ENCODE measurements at regions not wholly inside any gene's neighbourhood (a gene's known extent, or its start where the extent isn't known, plus 50 kb on each side); places are given as distances from the start of the nearest gene placed in this dataset.
A peak's percentile ranks its signal among the peaks of the same experiment; 100 is the strongest.

DNA sequence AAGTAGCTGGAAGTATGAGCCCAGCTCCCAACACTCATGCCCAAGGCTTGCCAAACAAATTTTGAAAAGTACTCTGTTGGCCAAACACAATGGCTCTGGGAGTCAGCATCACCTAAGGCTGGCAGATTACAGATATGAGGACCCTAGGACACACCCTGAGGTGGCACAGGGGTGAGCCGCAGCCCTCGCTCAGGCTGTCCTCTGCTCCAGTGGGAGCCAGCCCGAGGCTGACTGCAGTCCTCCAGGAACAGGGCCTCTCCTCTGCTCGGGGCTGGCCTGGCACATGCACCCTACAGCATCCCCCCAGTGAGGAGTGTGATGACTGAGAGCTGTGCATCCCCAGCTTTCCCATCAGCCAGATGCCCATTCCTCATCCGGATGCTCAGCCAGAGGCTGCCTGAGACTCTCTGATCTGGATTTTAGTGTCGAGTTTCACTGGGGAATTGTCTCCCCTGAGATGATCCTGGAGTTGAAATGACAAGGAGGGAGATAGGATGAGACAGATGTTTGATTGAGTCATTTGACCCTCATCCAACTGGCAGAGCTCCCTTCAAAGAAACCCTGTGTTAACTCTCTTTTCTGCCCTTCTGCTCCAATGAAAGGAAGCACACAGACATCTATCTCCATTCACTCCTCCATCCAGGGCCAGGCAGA, 269.3 kb upstream of the NCKAP5 start:
- Mint-ChIP-seq H3K27me3 (peaks cover 0 to 5% of the 10 kb centered on the region in 2 donors), H3K4me1 (no peaks in the 10 kb centered on the region), H3K9me3 (no peaks in the 10 kb centered on the region), H3K27ac (no peak overlapping the region), H3K4me3 (no peak overlapping the region), H3K36me3 (no peaks in the 10 kb centered on the region)
- no peak overlapping the region for H3K4me3 ChIP-seq (ENCODE audit: low read length)
- POLR2A ChIA-PET: no interaction called here
- no peaks in the 10 kb centered on the region for H3K9me3 ChIP-seq (ENCODE audit: low read length)
- no peaks in the 10 kb centered on the region for H3K4me1 ChIP-seq (ENCODE audit: insufficient read depth, low read length)
- DNase-seq: no peak
- no peaks in the 10 kb centered on the region for H3K27me3 ChIP-seq (ENCODE audit: insufficient read depth, low read length, poor library complexity, severe bottlenecking)
- H3K36me3 ChIP-seq (ENCODE audit: insufficient read depth, low read length): no peaks in the 10 kb centered on the region
- CTCF ChIA-PET: interaction anchor here (1.1 kb wide), 1 partner anchor 12 kb away, joined by 3 read pairs; no protein-coding TSS in a partner anchor
- H3K27ac ChIP-seq (ENCODE audit: low read depth, low read length): no peak overlapping the region

GRCh38 chr2:133838642-133839365, 270.5 kb upstream of the NCKAP5 start:
- Histone ChIP-seq H3K27ac (ENCODE audit: low read depth, low read length) (no peak overlapping the region), H3K4me3 (ENCODE audit: low read length) (no peak overlapping the region), H3K36me3 (ENCODE audit: insufficient read depth, low read length) (no peaks in the 10 kb centered on the region), H3K4me1 (ENCODE audit: insufficient read depth, low read length) (no peaks in the 10 kb centered on the region), H3K9me3 (ENCODE audit: low read length) (no peaks in the 10 kb centered on the region), H3K27me3 (ENCODE audit: insufficient read depth, low read length, poor library complexity, severe bottlenecking) (no peaks in the 10 kb centered on the region)
- ChIA-PET POLR2A (no interaction called here), CTCF (interaction anchor here (1.1 kb wide), 1 partner anchor 11 kb away, joined by 3 read pairs; no protein-coding TSS in a partner anchor)
- Mint-ChIP-seq H3K9me3 (no peaks in the 10 kb centered on the region), H3K4me3 (no peak overlapping the region), H3K27ac (no peak overlapping the region), H3K36me3 (no peaks in the 10 kb centered on the region), H3K27me3 (no peaks in the 10 kb centered on the region), H3K4me1 (no peaks in the 10 kb centered on the region)
- DNase-seq: no peak

DNA sequence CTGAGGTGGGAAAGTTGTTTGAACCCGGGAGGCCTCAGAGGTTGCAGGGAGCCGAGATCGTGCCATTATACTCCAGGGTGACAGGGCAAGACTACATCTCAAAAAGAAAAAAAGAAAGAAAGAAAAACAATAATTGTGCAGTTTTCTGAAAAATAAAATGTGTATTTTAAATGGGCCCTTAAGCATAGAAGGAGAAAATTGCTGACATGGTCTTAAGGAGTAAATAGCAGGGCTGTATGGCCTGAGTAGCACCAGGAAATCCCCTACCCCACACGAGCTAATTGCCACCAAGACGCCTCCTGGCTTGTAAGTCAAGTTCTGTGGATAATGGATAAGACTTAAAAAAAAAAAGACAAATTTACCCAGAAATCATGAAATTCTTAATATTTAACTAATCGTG, 271.4 kb upstream of the NCKAP5 start:
- Histone ChIP-seq H3K4me1 (ENCODE audit: insufficient read depth, low read length) (no peaks in the 10 kb centered on the region), H3K36me3 (ENCODE audit: insufficient read depth, low read length) (no peaks in the 10 kb centered on the region), H3K9me3 (ENCODE audit: low read length) (no peaks in the 10 kb centered on the region), H3K27me3 (ENCODE audit: insufficient read depth, low read length, poor library complexity, severe bottlenecking) (no peaks in the 10 kb centered on the region), H3K27ac (ENCODE audit: low read depth, low read length) (no peak overlapping the region), H3K4me3 (ENCODE audit: low read length) (no peak overlapping the region)
- no peaks in the 10 kb centered on the region for H3K36me3 Mint-ChIP-seq
- CTCF ChIA-PET: no interaction called here
- peaks cover 3 to 6% (median 5%) of the 10 kb centered on the region in 3 donors for H3K4me1 Mint-ChIP-seq
- DNase-seq: no peak
- POLR2A ChIA-PET: no interaction called here
- no peaks in the 10 kb centered on the region for H3K9me3 Mint-ChIP-seq
- H3K27me3 Mint-ChIP-seq: no peaks in the 10 kb centered on the region
- no peak overlapping the region for H3K4me3 Mint-ChIP-seq
- peak overlapping the region in 1 of 8 donors; percentile 60 for H3K27ac Mint-ChIP-seq

- Histone ChIP-seq H3K4me1 (ENCODE audit: insufficient read depth, low read length) (no peaks in the 10 kb centered on the region), H3K27me3 (ENCODE audit: insufficient read depth, low read length, poor library complexity, severe bottlenecking) (no peaks in the 10 kb centered on the region), H3K36me3 (ENCODE audit: insufficient read depth, low read length) (no peaks in the 10 kb centered on the region), H3K9me3 (ENCODE audit: low read length) (no peaks in the 10 kb centered on the region), H3K4me3 (ENCODE audit: low read length) (no peak overlapping the region), H3K27ac (ENCODE audit: low read depth, low read length) (no peak overlapping the region)
- Mint-ChIP-seq H3K9me3 (no peaks in the 10 kb centered on the region), H3K36me3 (no peaks in the 10 kb centered on the region), H3K4me1 (peaks cover 3 to 6% (median 5%) of the 10 kb centered on the region in 3 donors), H3K27ac (no peak overlapping the region), H3K4me3 (no peak overlapping the region), H3K27me3 (peaks cover 5 to 10% of the 10 kb centered on the region in 2 donors)
- DNase-seq: no peak
- ChIA-PET POLR2A (no interaction called here), CTCF (interaction anchor here (1.2 kb wide), 1 partner anchor 11 kb away, joined by 3 read pairs; no protein-coding TSS in a partner anchor)
Observed at GRCh38 chr2:133840761-133841160, 272.5 kb upstream of the NCKAP5 start.

DNA sequence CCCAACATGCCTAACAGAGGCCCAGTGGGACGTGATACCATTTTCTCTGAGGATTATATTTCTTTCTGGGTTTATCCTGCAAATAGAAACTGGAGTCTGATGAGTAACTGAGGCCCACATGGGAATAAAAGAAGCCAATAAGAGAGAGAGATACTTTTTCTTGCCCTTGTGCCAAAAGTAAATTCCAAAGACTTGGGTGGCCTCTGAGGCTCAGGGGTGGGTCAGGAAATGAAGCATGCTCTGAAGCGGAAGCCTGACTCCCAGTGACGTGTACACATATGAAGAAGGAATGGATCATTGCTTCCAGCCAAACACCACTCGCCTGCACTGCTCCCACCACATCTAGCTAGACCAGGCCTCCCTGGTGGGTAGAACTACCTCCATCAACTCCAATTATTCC, 273.6 kb upstream of the NCKAP5 start:
- Mint-ChIP-seq H3K27me3 (peaks cover 5 to 10% of the 10 kb centered on the region in 2 donors), H3K4me3 (no peak overlapping the region), H3K9me3 (no peaks in the 10 kb centered on the region), H3K27ac (no peak overlapping the region), H3K4me1 (peaks cover 3 to 6% (median 5%) of the 10 kb centered on the region in 3 donors), H3K36me3 (no peaks in the 10 kb centered on the region)
- no peaks in the 10 kb centered on the region for H3K27me3 ChIP-seq (ENCODE audit: insufficient read depth, low read length, poor library complexity, severe bottlenecking)
- H3K36me3 ChIP-seq (ENCODE audit: insufficient read depth, low read length): no peaks in the 10 kb centered on the region
- no peaks in the 10 kb centered on the region for H3K9me3 ChIP-seq (ENCODE audit: low read length)
- no peak overlapping the region for H3K4me3 ChIP-seq (ENCODE audit: low read length)
- no peak overlapping the region for H3K27ac ChIP-seq (ENCODE audit: low read depth, low read length)
- no peak for DNase-seq
- H3K4me1 ChIP-seq (ENCODE audit: insufficient read depth, low read length): no peaks in the 10 kb centered on the region
- ChIA-PET POLR2A (no interaction called here), CTCF (no interaction called here)

- H3K9me3 ChIP-seq (ENCODE audit: low read length): no peaks in the 10 kb centered on the region
- no peaks in the 10 kb centered on the region for H3K36me3 ChIP-seq (ENCODE audit: insufficient read depth, low read length)
- ChIA-PET CTCF (interaction anchor here (1.1 kb wide), 1 partner anchor 15 kb away, joined by 3 read pairs; no protein-coding TSS in a partner anchor), POLR2A (no interaction called here)
- no peaks in the 10 kb centered on the region for H3K4me1 ChIP-seq (ENCODE audit: insufficient read depth, low read length)
- peaks cover 5 to 12% of the 10 kb centered on the region in 2 donors for H3K27me3 Mint-ChIP-seq
- peaks cover 3 to 6% (median 5%) of the 10 kb centered on the region in 3 donors for H3K4me1 Mint-ChIP-seq
- H3K27ac ChIP-seq (ENCODE audit: low read depth, low read length): no peak overlapping the region
- H3K9me3 Mint-ChIP-seq: no peaks in the 10 kb centered on the region
- H3K4me3 ChIP-seq (ENCODE audit: low read length): no peak overlapping the region
- no peak overlapping the region for H3K27ac Mint-ChIP-seq
- H3K36me3 Mint-ChIP-seq: no peaks in the 10 kb centered on the region
- no peak overlapping the region for H3K4me3 Mint-ChIP-seq
- DNase-seq: no peak
- no peaks in the 10 kb centered on the region for H3K27me3 ChIP-seq (ENCODE audit: insufficient read depth, low read length, poor library complexity, severe bottlenecking)
Observed at GRCh38 chr2:133842446-133842845, 274.2 kb upstream of the NCKAP5 start.

GRCh38 chr2:133843091-133843490, 274.8 kb upstream of the NCKAP5 start:
- CTCF ChIA-PET: interaction anchor here (1.1 to 3.0 kb wide), 2 partner anchors 15 to 17 kb away, joined by 3 to 26 read pairs; no protein-coding TSS in a partner anchor
- POLR2A ChIA-PET: no interaction called here
- Mint-ChIP-seq H3K27ac (no peak overlapping the region), H3K9me3 (no peaks in the 10 kb centered on the region), H3K27me3 (peaks cover 12 to 16% of the 10 kb centered on the region in 2 donors), H3K4me3 (no peak overlapping the region), H3K36me3 (no peaks in the 10 kb centered on the region), H3K4me1 (peaks cover 3 to 6% (median 5%) of the 10 kb centered on the region in 3 donors)
- Histone ChIP-seq H3K27ac (ENCODE audit: low read depth, low read length) (no peak overlapping the region), H3K4me1 (ENCODE audit: insufficient read depth, low read length) (no peaks in the 10 kb centered on the region), H3K9me3 (ENCODE audit: low read length) (no peaks in the 10 kb centered on the region), H3K4me3 (ENCODE audit: low read length) (no peak overlapping the region), H3K36me3 (ENCODE audit: insufficient read depth, low read length) (no peaks in the 10 kb centered on the region), H3K27me3 (ENCODE audit: insufficient read depth, low read length, poor library complexity, severe bottlenecking) (no peaks in the 10 kb centered on the region)
- no peak for DNase-seq

DNA sequence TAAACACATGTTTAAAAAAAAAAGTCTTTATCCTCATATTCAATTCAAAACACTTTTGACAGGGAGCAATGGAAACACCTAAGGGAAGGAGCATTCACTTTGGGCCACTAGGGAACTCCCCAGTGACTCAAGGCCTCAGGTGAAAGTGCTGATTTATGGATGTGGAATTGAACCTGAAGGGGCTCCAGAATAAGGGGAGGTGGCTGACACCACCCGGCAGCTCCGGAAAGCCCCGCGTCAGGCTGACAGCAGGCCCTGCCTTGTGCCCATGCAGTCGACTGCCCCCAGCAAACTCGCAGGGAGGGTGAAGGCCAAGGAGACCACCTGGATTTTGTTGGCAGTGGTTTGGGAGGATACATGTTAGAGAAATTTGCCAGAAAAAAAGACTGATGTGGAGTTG, 275.3 kb upstream of the NCKAP5 start:
- Mint-ChIP-seq H3K36me3 (no peaks in the 10 kb centered on the region), H3K27ac (peak overlapping the region in 2 of 8 donors; percentile 33 to 38), H3K27me3 (peaks cover 12 to 16% of the 10 kb centered on the region in 2 donors), H3K4me3 (no peak overlapping the region), H3K4me1 (peaks cover 3 to 6% (median 5%) of the 10 kb centered on the region in 3 donors), H3K9me3 (no peaks in the 10 kb centered on the region)
- no peak for DNase-seq
- Histone ChIP-seq H3K4me3 (ENCODE audit: low read length) (no peak overlapping the region), H3K9me3 (ENCODE audit: low read length) (no peaks in the 10 kb centered on the region), H3K4me1 (ENCODE audit: insufficient read depth, low read length) (no peaks in the 10 kb centered on the region), H3K27ac (ENCODE audit: low read depth, low read length) (no peak overlapping the region), H3K27me3 (ENCODE audit: insufficient read depth, low read length, poor library complexity, severe bottlenecking) (no peaks in the 10 kb centered on the region), H3K36me3 (ENCODE audit: insufficient read depth, low read length) (no peaks in the 10 kb centered on the region)
- ChIA-PET CTCF (interaction anchor here (1.0 to 3.0 kb wide), 7 partner anchors 9 to 568 kb away, joined by 3 to 26 read pairs (median 4); no protein-coding TSS in a partner anchor), POLR2A (no interaction called here)
